WTC11 (cell line): ENCODE measurements at regions not wholly inside any gene's neighbourhood (a gene's known extent, or its start where the extent isn't known, plus 50 kb on each side); places are given as distances from the start of the nearest gene placed in this dataset.

Experiments used
- CREB1 ChIP-seq: sonication (generic); formaldehyde crosslinking; IDR thresholded peaks from 2 replicates; pipeline ENCODE4 v1.8.0; 2023; ENCODE audit warnings: mild to moderate bottlenecking, missing genetic modification reagents
- CTCF ChIP-seq: fragments of 200-600 bp; IDR thresholded peaks from 2 replicates; pipeline ENCODE4 v1.8.0; 2022; ENCODE audit warnings: antibody characterized with exemption

- TF ChIP-seq CREB1 (no peak), CTCF (no peak)
Observed at GRCh38 chr7:127304087-127304486, 51.3 kb upstream of the GRM8 start.
